ENCODE measurements at regions not wholly inside any gene's neighbourhood (a gene's known extent, or its start where the extent isn't known, plus 50 kb on each side); places are given as distances from the start of the nearest gene placed in this dataset.

DNA sequence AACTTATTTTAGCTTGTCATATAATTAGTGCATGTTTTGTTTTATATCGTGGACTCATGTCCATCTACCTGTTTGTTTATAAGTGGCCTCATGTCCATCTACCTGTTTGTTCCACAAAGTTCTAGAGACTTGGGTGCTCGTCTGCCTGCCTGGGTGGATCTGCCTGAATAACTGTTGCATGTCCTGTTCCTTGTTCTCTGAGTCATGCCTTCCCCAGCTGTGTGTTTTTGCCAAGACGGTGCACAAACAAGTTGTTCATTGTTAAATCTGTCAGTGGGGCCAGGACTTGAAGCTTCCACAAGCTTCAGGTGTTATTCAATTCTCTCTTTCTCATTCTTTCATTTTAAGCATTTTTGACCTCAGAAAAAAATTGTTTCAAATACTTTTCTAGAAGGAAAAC lies 358.0 kb upstream of the CITED2 start:
- TF ChIP-seq EZH2 (IDR thresholded peaks at IDR 0.05; ENCODE audit: insufficient read depth, poor library complexity, severe bottlenecking) (no peak), EZH2phosphoT487 (IDR thresholded peaks at IDR 0.05; ENCODE audit: insufficient read depth, low read depth) (no peak)

Measured in GM23248 (cell line).